HCT116 (cell line): ENCODE measurements at regions not wholly inside any gene's neighbourhood (a gene's known extent, or its start where the extent isn't known, plus 50 kb on each side); places are given as distances from the start of the nearest gene placed in this dataset.

Experiments
- ATAC-seq: fragments of 200-7000 bp; cut with Tn5 transposase; 2 replicates; pipeline ENCODE4 v1.9.1; 2020; ENCODE audit warnings: mild to moderate bottlenecking, moderate library complexity
- BruUV-seq: library from RNA; stranded (reverse); fragments of 400-500 nt; replicated peaks from 2 replicates; lab custom pipeline; 2021; lab: Mats Ljungman, UMichigan
- CTCF ChIA-PET: fragments of 300-600 bp; sonication (Branson Sonifier 250); formaldehyde crosslinking; loops from one replicate; lab custom pipeline; 2021; ENCODE audit warnings: antibody characterized with exemption; lab: Charles Lee
- POLR2A ChIA-PET: fragments of 300-600, 350-600 bp; sonication (Branson Sonifier 250); formaldehyde crosslinking; loops from one replicate; lab custom pipeline; 2021; ENCODE audit warnings: antibody characterized with exemption; lab: Charles Lee
- RAD21 ChIA-PET, 2 experiments: fragments of 300-600 bp; sonication (Branson Sonifier 250); formaldehyde crosslinking; loops; one replicate each; lab custom pipeline; 2023; ENCODE audit warnings: low total read pairs in 2 of 2; ENCODE audit not compliant: uncharacterized antibody in 2 of 2, unreplicated experiment in 2 of 2, low non-redundant PET in 1 of 2; lab: Charles Lee
- DNase-seq: peaks from one replicate; pipeline ENCODE4 v3.0.0-alpha.2; 2010; ENCODE audit warnings: low read depth, low spot score
- H2AFZ ChIP-seq: fragments of 200-600 bp; shearing (Covaris generic), sonication (generic); 2 replicates; pipeline ENCODE4 v1.6.1; 2017; ENCODE audit warnings: low read depth, mixed run types, mixed read lengths, antibody characterized with exemption, low read length; ENCODE audit not compliant: poor library complexity, severe bottlenecking
- H3K27ac ChIP-seq: 2 replicates; pipeline ENCODE4 v1.5.1; 2012; ENCODE audit warnings: low read depth, low read length
- H3K27me3 ChIP-seq: fragments of 200-600 bp; sonication (generic); 2 replicates; pipeline ENCODE4 v1.6.1; 2016; ENCODE audit warnings: mixed run types, low read length, mixed read lengths; ENCODE audit not compliant: insufficient read depth
- H3K36me3 ChIP-seq, 2 experiments: fragments of 200-500 bp in 1 of 2; fragments of 200-600 bp in 1 of 2; sonication (Bioruptor generic) in 1 of 2; sonication (generic) in 1 of 2; 2 replicates each; pipeline versions ENCODE4 v1.5.1 to v1.6.1; 2014 to 2016; ENCODE audit warnings: low read length in 2 of 2, inconsistent platforms in 1 of 2, mixed read lengths in 1 of 2, mixed run types in 1 of 2; ENCODE audit not compliant: insufficient read depth in 2 of 2, control insufficient read depth in 1 of 2
- H3K4me1 ChIP-seq, 2 experiments: fragments of 200-600 bp in 1 of 2; sonication (generic) in 1 of 2; 2 replicates each; pipeline versions ENCODE4 v1.5.1 to v1.6.1; 2012 to 2017; ENCODE audit warnings: low read length in 2 of 2, inconsistent platforms in 1 of 2, mild to moderate bottlenecking in 1 of 2, mixed read lengths in 1 of 2, mixed run types in 1 of 2, moderate library complexity in 1 of 2; ENCODE audit not compliant: insufficient read depth in 2 of 2, control insufficient read depth in 1 of 2
- H3K4me2 ChIP-seq: fragments of 200-600 bp; sonication (generic); 2 replicates; pipeline ENCODE4 v1.6.1; 2017; ENCODE audit warnings: mixed run types, low read length, mixed read lengths
- H3K4me3 ChIP-seq, 2 experiments: fragments of 200-600 bp in 1 of 2; sonication (generic) in 1 of 2; replicated peaks in 1 of 2; 2 replicates each; pipeline ENCODE4 v1.5.1; 2011 to 2016; ENCODE audit warnings: low read length in 2 of 2, control low read depth in 1 of 2, low read depth in 1 of 2, mild to moderate bottlenecking in 1 of 2, mixed read lengths in 1 of 2, mixed run types in 1 of 2
- H3K79me2 ChIP-seq: fragments of 200-600 bp; sonication (generic); 2 replicates; pipeline ENCODE4 v1.6.1; 2017; ENCODE audit warnings: mild to moderate bottlenecking, mixed run types, low read length, moderate library complexity, mixed read lengths; ENCODE audit not compliant: insufficient read depth
- H3K9ac ChIP-seq: fragments of 200-600 bp; sonication (generic); 2 replicates; pipeline ENCODE4 v1.6.1; 2016; ENCODE audit warnings: low read length, mixed read lengths
- H3K9me2 ChIP-seq: fragments of 200-600 bp; sonication (generic), shearing (Covaris generic); 2 replicates; pipeline ENCODE4 v1.6.1; 2017; ENCODE audit warnings: mixed run types, mild to moderate bottlenecking, moderate library complexity; ENCODE audit not compliant: insufficient read depth
- H3K9me3 ChIP-seq, 2 experiments: fragments of 200-500 bp in 1 of 2; fragments of 200-600 bp in 1 of 2; sonication (Bioruptor generic) in 1 of 2; sonication (generic) in 1 of 2; 2 replicates each; pipeline ENCODE4 v1.6.1; 2014 to 2017; ENCODE audit warnings: low read length in 2 of 2, mixed read lengths in 2 of 2, inconsistent platforms in 1 of 2, low read depth in 1 of 2, mild to moderate bottlenecking in 1 of 2, mixed run types in 1 of 2, moderate library complexity in 1 of 2; ENCODE audit not compliant: control insufficient read depth in 1 of 2, insufficient read depth in 1 of 2
- H4K20me1 ChIP-seq: fragments of 200-600 bp; sonication (generic), shearing (Covaris generic); 2 replicates; pipeline ENCODE4 v1.6.1; 2017; ENCODE audit warnings: mixed run types, mild to moderate bottlenecking, moderate library complexity; ENCODE audit not compliant: insufficient read depth
- CBX3 ChIP-seq: IDR thresholded peaks from 2 replicates; pipeline ENCODE4 v1.6.1; 2012; ENCODE audit warnings: low read depth
- CEBPB ChIP-seq: IDR thresholded peaks from 2 replicates; pipeline ENCODE4 v1.6.1; 2012; ENCODE audit warnings: low read depth
- EZH2phosphoT487 ChIP-seq: fragments of 200-600 bp; IDR thresholded peaks from 2 replicates; pipeline ENCODE4 v1.6.1; 2018; ENCODE audit warnings: antibody characterized with exemption, borderline replicate concordance
- FOSL1 ChIP-seq: IDR thresholded peaks from 2 replicates; pipeline ENCODE4 v1.6.1; 2012; ENCODE audit warnings: low read depth
- JUND ChIP-seq: IDR thresholded peaks from 2 replicates; pipeline ENCODE4 v1.6.1; 2012
- POLR2A ChIP-seq: IDR thresholded peaks from 2 replicates; pipeline ENCODE4 v1.7.0; 2011; ENCODE audit warnings: borderline replicate concordance; ENCODE audit not compliant: insufficient read depth, insufficient read length; ENCODE audit errors: extremely low read depth
- RAD21 ChIP-seq: IDR thresholded peaks from 2 replicates; pipeline ENCODE4 v1.6.1; 2012; ENCODE audit warnings: low read depth, mild to moderate bottlenecking
- TCF7L2 ChIP-seq: IDR thresholded peaks from 2 replicates; pipeline ENCODE4 v1.7.0; 2011; ENCODE audit warnings: borderline replicate concordance, inconsistent platforms; ENCODE audit not compliant: insufficient read depth, insufficient read length; ENCODE audit errors: extremely low read depth
- intact Hi-C: fragments of 100-400 bp; cut with micrococcal nuclease; formaldehyde crosslinking; loops from 2 replicates; pipeline ENCODE4 v1.10.0; 2022
- TF ChIP-seq, protein P1 (sequence below), 3 experiments: fragments of 200-600 bp in 1 of 3; sonication (generic) in 1 of 3; IDR thresholded peaks in 2 of 3; conservative IDR thresholded peaks in 1 of 3; 2 replicates each; pipeline ENCODE4 v1.5.1; 2012 to 2017; ENCODE audit warnings: low read depth in 2 of 3, low read length in 2 of 3, antibody characterized with exemption in 1 of 3, borderline replicate concordance in 1 of 3, control low read depth in 1 of 3, mild to moderate bottlenecking in 1 of 3, mixed read lengths in 1 of 3, mixed run types in 1 of 3, moderate library complexity in 1 of 3; ENCODE audit not compliant: insufficient read depth in 1 of 3
- TF ChIP-seq, protein P2 (sequence below): IDR thresholded peaks from 2 replicates; pipeline ENCODE4 v1.6.1; 2012
- TF ChIP-seq, protein P3 (sequence below): IDR thresholded peaks from 2 replicates; pipeline ENCODE4 v1.6.1; 2012

- POLR2A ChIA-PET = no interaction called here
- intact Hi-C loops = no loop called here
- BruUV-seq = no TSS peak
- Histone ChIP-seq H3K27me3 (no peaks in the 10 kb centered on the region), H3K79me2 (no peaks in the 10 kb centered on the region), H3K4me2 (no peak overlapping the region), H3K27ac (no peak overlapping the region), H3K9me3 (no peaks in the 10 kb centered on the region), H3K4me3 (no peak overlapping the region), H3K36me3 (no peaks in the 10 kb centered on the region), H2AFZ (no peak overlapping the region), H3K4me1 (peaks cover 11 to 12% of the 10 kb centered on the region in 2 experiments), H4K20me1 (no peaks in the 10 kb centered on the region), H3K9me2 (no peaks in the 10 kb centered on the region), H3K9ac (no peak overlapping the region)
- CTCF ChIA-PET = no interaction called here
- ATAC-seq = no peak
- RAD21 ChIA-PET = no interaction called here
- TF ChIP-seq TCF7L2 (no peak), FOSL1 (no peak), CBX3 (no peak)
- TF ChIP-seq, protein P1, sequence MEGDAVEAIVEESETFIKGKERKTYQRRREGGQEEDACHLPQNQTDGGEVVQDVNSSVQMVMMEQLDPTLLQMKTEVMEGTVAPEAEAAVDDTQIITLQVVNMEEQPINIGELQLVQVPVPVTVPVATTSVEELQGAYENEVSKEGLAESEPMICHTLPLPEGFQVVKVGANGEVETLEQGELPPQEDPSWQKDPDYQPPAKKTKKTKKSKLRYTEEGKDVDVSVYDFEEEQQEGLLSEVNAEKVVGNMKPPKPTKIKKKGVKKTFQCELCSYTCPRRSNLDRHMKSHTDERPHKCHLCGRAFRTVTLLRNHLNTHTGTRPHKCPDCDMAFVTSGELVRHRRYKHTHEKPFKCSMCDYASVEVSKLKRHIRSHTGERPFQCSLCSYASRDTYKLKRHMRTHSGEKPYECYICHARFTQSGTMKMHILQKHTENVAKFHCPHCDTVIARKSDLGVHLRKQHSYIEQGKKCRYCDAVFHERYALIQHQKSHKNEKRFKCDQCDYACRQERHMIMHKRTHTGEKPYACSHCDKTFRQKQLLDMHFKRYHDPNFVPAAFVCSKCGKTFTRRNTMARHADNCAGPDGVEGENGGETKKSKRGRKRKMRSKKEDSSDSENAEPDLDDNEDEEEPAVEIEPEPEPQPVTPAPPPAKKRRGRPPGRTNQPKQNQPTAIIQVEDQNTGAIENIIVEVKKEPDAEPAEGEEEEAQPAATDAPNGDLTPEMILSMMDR (IDR thresholded peaks at IDR 0.05 in 2 of 3, conservative IDR thresholded peaks at IDR 0.05 in 1 of 3; ENCODE audit: borderline replicate concordance in 1 of 3, insufficient read depth in 1 of 3, low read depth in 2 of 3, low read length in 2 of 3) = no peak
- TF ChIP-seq, protein P2, sequence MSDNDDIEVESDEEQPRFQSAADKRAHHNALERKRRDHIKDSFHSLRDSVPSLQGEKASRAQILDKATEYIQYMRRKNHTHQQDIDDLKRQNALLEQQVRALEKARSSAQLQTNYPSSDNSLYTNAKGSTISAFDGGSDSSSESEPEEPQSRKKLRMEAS = no peak
- no peak for DNase-seq
Observed at GRCh38 chr17:63358956-63359355, 87.2 kb downstream of the CYB561 start.

DNA sequence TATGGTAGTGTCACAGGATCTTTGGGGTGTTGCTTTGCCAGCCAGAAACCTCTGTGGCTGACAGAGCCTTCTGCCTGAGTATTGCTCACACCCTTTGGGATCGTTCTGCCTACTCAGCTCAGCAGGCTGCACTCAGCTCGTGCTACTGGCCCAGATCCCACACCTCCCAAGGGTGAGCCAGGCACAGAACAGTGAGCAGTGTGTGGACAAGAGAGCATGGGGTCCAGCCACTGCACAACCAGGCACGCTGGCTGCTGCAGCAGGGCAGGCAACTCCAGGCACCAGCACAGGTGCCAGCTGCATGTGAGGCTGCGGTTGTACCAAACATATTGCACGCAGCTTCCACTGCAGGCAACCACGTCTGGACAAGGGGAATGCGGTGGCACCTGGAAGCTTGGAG, 84.9 kb downstream of the CYB561 start:
- no peaks in the 10 kb centered on the region for H3K79me2 ChIP-seq
- H3K4me3 ChIP-seq = no peak overlapping the region
- TF ChIP-seq RAD21 (no peak), CEBPB (no peak), POLR2A (no peak), EZH2phosphoT487 (no peak), JUND (no peak)
- TF ChIP-seq, protein P3, sequence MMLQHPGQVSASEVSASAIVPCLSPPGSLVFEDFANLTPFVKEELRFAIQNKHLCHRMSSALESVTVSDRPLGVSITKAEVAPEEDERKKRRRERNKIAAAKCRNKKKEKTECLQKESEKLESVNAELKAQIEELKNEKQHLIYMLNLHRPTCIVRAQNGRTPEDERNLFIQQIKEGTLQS = no peak
- DNase-seq (no peak), ATAC-seq (no peak)
- no peaks in the 10 kb centered on the region for H3K9me3 ChIP-seq
- H3K4me2 ChIP-seq = no peak overlapping the region
- H3K9ac ChIP-seq = no peak overlapping the region
- no peaks in the 10 kb centered on the region for H4K20me1 ChIP-seq
- ChIA-PET POLR2A (no interaction called here), CTCF (no interaction called here), RAD21 (no interaction called here)
- no peak overlapping the region for H3K27ac ChIP-seq
- H2AFZ ChIP-seq = no peak overlapping the region
- no peaks in the 10 kb centered on the region for H3K36me3 ChIP-seq
- no peaks in the 10 kb centered on the region for H3K27me3 ChIP-seq
- no peaks in the 10 kb centered on the region for H3K9me2 ChIP-seq
- BruUV-seq = no TSS peak
- peaks cover 6% of the 10 kb centered on the region in 2 experiments for H3K4me1 ChIP-seq
- intact Hi-C loops = no loop called here
